NCI-H2171 treated with DMSO at 0.1 percent for 48 hours (cell line): ENCODE measurements at regions not wholly inside any gene's neighbourhood (a gene's known extent, or its start where the extent isn't known, plus 50 kb on each side); places are given as distances from the start of the nearest gene placed in this dataset.
"Not testable (repeated sequence)": the region's sequence is repeated elsewhere in the genome, so short reads cannot be mapped to it uniquely, and the experiment has no call there.

Experiments
- DNase-seq: peaks from one replicate; lab custom pipeline; 2025; lab: John Stamatoyannopoulos, UW

DNA sequence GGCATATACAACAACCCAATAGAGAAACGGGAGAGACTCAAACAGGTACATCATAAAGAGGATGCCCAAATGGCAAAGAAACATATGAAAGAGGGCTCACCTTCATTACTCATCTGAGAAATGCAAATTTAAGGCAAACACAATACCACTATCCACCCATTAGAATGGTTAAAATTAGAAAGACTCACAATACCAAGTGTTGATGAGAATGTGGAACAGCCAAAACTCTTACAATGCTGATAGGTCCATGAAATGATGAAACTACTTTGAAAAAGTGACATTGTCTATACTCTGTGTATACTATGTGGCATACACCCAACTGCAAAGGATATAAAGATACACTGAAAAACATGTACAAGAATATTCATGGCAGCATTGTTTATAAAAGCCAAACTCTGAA is 96.2 kb upstream of the TSHZ3 start:
- no peak for DNase-seq

- peak; percentile 50 for DNase-seq
Observed at GRCh38 chr19:31448221-31448657, 99.0 kb upstream of the TSHZ3 start.

GRCh38 chr19:31449379-31449778 is 100.1 kb upstream of the TSHZ3 start:
- DNase-seq, result no peak

GRCh38 chr19:31450696-31451095 is 101.5 kb upstream of the TSHZ3 start:
- DNase-seq, result no peak

DNA sequence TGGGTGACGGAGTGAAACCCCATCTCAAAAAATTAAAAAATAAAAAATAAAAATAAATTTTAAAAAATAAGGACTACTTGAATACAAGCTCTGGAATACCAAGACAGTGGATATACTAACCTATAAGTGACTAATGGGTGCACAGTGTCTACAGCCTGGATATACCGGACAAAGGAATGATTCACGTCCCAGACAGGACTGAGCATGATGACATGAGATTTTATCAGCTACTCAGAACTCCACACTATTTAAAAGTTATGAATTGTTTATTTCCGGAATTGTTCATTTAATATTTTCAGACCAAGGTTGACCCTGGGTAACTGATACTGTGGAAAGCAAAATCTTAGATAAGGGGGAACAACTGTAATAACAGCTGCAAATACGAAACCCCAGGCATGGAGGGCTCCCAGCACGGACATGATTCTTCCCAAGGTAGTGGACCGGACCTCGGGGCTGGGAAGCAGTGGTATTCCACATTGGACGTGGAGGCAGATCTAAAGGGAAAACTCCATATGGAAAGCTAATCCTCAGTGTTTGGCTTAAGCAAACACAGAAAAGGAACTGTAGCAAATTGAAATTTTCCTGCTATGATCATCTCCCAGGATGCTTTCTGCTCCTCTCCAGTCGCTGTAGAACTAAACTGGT is 102.6 kb upstream of the TSHZ3 start:
- no peak for DNase-seq

DNA sequence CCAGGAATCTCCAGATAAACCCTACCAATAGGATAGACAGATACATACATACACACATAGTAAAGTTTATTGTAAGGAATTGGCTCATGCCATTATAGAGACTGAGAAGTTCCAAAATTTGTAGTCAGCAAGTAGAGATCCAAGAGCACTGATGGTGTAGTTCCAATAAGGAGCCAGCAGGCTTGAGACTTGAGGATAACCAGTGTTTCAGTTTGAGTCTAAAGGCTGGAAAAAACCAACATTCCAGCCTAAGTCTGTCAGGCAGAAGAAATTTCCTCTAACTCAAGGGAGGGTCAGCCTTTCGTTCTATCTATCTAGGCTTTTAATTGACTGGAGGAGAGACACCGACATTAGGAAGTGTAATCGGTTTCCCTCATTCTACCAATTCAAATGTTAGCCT is 110.2 kb upstream of the TSHZ3 start:
- DNase-seq, result no peak

- DNase-seq, result no peak
Observed at GRCh38 chr19:31461814-31462539, 112.7 kb upstream of the TSHZ3 start.

- DNase-seq, result no peak
Observed at GRCh38 chr19:31470229-31470939, 121.1 kb upstream of the TSHZ3 start.

- no peak for DNase-seq
Observed at GRCh38 chr19:31470952-31471351, 121.7 kb upstream of the TSHZ3 start.

GRCh38 chr19:31478241-31478640 is 129.0 kb upstream of the TSHZ3 start:
- DNase-seq, result no peak

DNA sequence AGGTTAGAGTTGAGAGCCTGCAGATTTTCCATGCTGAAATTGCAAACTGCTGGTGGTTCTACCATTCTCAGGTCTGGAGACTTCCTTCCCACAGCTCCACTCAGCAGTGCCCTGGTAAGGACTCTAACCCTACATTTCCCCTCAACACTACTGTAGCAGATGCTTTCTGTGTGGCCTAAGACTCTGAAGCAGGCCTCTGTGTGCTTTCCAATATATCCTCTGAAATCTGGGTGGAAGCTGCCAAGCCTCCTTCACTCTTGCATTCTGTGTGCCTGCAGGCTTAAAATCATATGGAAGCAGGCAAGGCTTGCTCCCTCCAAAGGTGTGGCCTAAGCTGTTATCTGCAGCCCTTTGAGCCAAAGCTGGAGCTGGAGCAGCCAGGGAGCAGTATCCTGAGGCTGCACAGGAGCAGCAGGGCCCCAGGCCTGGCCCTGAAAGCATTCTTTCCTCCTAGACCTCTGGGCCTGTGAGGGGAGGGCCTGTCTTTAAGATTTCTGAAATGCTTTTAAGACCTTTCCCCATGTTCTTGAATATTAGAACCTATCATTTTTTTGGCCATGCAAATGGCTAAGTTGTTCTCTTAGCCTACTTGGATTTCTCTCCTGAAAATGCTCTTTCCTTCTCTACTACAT is 134.1 kb upstream of the TSHZ3 start:
- no peak for DNase-seq

DNA sequence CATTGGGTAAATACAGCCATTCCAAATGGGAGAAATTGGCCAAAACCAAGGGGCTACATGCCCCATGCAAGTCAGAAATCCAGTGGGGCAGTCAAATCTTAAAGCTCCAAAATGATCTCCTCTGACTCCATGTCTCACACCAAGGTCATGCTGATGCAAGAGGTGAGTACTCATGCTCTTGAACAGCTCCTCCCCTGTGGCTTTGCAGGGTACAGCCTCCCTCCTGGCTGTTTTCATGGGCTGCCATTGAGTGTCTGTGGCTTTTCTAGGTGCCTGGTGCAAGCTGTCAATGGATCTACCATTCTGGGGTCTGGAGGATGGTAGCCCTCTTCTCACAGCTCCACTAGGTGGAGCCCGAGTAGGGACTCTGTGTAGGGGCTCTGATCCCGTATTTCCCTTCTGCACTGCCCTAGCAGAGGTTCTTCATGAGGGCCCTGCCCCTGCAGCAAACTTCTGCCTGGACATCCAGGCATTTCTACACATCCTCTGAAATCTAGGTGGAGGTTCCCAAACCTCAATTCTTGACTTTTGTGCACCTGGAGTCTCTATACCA is 135.7 kb upstream of the TSHZ3 start:
- not testable (repeated sequence) for DNase-seq

GRCh38 chr19:31485472-31485871 is 136.2 kb upstream of the TSHZ3 start:
- no peak for DNase-seq

DNA sequence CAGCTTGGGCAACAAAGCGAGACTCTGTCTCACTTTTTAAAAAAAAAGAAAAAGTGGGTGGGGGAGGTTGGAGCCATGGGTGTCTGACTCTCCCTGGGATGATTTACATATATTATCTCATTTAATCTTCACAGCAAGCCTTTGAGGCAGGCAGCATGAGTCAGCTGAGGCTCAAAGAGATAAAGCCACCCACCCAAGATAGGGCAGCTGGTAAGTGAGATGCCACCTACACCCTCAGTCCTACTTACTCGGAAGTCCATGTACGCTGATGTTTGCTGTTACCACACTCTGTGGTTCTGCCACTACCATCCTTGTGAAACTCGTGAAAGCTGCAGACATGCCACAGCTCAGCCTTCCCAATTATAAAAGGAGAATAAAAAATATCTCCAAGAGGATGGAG is 142.0 kb upstream of the TSHZ3 start:
- no peak for DNase-seq

GRCh38 chr19:31492050-31492449 is 142.8 kb upstream of the TSHZ3 start:
- DNase-seq, result no peak

GRCh38 chr19:31496076-31496475 is 146.8 kb upstream of the TSHZ3 start:
- DNase-seq, result no peak

DNA sequence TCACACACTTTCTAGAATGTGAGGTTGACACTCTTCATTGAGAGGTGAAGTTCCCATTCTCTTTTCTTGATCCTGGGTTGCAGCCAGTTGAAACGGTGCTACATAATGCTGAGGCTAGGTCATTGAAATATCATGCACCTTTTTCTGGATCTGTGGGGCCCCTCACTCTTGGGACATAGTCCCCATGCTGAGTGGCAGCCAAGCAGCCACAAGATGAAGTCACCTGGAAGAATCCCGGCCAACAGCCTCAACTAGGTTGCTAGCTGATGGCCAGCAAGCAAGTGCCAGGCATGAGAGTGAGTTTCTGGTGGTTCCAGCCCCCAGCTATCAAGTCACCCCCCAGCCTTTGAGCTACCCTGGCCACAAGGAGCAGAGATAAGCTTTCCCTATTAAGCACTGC is 148.5 kb upstream of the TSHZ3 start:
- no peak for DNase-seq

DNA sequence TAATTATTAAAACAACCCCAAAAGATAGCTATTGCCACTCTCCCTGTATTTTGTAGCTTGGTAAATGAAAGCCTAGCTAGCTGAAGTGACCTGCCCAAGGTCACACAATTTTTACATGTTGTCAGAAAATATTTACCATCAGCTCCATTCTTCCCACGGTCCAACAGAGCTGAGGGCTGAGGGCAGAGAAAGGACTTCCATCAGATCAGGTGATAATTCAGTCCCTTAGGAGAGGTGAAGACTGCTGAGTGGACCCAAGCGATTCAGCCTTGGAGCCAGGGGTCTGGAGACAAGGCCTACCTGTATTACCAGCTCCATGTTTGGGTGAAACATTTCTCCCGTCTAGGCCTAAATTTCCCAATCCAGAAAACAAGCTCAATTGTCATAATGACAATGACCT is 149.5 kb upstream of the TSHZ3 start:
- no peak for DNase-seq

DNA sequence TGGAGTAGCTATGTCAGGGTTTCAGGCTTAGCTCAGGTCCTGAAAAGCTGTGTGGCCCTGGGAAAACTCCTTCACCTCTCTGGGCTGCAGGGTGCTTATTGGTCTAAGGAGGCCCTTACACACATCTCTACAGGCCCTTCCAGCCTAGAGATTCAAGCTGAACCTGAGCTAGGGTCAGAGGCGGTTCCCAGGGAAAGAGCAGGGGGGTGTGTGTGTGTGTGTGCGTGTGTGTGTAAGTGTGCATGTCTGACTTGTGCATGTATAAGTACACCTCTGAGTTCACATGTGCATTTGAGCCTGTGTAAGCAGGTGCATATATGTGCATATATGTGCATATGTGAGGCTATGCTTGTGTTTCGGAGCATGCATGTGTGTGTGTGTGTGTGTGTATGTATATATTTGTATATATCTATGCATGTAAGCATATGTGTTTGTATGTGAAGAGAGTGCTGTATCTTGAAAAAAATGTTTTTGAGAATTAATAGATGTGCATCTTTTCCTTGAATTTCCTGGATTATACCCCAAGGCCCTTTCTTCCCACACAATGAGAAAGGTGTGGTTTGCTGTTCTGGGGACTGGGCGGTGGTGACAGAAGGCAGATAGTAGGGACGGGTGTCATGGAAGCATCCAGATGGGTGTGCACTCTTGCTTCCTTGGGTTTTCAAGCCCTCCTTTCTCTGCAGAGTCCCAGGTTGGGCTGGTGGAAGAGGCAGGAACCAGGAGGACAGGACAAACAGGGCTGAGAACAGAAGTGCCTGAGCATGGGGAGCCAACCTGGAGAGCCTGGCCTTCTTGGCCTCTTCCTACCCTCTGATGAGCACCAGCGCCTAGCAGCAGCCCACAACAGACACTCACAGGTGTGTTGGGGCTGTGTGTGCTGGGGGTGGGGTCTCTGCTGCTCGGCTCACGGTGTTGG is 150.3 kb upstream of the TSHZ3 start:
- no peak for DNase-seq

GRCh38 chr19:31500197-31500830 is 151.1 kb upstream of the TSHZ3 start:
- DNase-seq, result no peak

- no peak for DNase-seq
Observed at GRCh38 chr19:31500946-31501345, 151.7 kb upstream of the TSHZ3 start.
